ENCODE measurements at regions not wholly inside any gene's neighbourhood (a gene's known extent, or its start where the extent isn't known, plus 50 kb on each side); places are given as distances from the start of the nearest gene placed in this dataset.

DNA sequence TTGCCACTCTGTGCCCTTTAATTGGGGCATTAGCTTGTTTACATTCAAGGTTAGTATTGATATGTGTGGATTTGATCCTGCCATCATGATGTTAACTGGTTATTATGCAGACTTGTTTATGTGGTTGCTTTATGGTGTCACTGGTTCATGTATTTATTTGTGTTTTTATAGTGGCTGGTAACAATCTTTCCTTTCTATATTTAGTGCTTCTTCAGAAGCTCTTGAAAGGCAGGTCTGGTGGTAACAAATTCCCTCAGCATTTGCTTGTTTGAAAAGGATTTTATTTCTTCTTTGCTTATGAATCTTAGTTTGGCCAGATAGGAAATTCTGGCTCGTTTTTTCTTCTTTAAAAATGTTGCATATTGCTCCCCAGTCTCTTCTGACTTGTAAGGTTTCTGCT is 215.4 kb downstream of the ZC3H11B start:
- DNase-seq, result no peak

DNA sequence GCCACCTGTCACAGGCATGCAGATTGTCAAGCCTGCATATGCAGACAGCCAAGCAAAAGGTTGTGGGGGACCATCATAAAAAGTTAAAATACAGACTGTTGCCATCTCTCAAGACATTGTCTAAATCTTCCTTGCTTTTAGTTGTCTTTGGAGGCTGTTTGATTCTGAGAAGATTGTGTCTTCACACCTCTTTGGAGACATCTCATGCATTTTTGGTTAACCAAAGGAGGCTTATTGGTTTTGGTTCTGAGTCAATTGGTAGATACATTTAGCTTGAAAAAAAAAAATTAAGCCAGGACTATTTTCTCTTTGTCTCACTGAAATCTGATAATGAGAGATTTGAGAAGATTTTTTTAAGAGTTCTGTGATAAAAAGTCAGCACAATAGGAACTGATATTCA is 217.6 kb downstream of the LYPLAL1 start:
- no peak for DNase-seq

DNA sequence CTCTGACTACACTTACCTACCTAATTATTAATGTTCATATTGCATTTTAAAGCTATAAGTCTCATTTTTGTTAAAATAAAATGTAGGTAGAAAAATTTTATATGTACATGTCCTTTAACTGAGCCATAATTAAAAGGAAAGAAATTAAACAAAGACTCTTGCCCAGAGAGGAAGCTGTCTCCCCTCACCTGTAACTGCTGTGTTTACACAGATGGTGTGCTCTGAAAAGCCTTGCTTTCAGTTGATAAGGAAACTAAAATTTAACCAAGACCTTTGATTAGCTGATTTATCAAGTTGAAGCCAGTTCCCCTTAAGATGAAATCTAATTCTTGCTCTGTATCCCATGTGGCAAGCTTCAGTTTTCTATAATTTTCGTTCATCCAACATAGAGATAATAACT is 213.5 kb downstream of the LYPLAL1 start:
- DNase-seq, result no peak

DNA sequence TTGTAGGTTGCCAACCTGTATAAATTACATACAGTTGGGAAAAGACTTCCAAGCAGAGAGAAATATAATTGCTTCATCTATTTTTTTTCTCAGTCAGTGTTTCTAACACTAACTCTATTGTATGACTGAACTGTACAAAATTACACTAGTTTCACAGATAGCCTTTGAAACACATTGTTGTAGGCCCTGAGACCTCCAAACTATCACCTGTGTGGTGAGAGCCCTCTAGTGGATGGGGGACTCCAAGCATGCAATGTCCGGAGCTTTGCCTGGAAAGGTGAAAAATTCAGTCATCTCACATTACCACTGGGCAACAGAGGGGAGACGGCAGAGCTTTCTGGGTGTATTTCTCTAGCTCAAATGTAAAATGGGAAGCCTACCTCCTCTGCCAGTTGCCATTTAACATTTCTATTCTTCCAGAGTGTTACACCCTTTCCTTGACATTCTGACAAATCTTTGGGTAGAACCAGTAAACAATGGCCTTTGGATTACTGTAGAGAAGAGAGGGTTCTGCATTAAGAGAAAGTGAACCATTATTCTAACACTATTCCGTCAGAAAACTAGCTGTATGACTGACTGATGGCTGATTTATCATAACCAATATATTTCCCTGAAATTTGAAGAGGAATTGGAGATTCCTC is 212.2 kb downstream of the LYPLAL1 start:
- DNase-seq, result peak; percentile 59

DNA sequence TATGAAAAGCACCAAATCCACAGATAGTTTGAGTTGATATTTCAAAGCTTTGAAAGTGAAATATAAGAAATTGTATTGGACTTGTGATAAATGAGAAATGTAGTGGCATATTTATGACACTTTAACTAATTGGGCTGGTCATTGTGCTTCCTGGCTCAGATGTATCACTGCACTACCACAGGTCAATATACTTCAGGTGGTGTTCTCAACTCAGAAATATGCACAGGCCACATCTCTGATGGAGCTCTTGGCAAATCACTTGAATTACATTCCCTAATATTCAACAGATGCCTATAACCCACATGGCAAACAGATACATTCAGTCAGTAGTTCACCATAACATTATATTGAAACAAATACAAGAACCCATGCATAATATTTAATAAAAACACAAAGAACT is 209.6 kb downstream of the LYPLAL1 start:
- peak; percentile 31 for DNase-seq

DNA sequence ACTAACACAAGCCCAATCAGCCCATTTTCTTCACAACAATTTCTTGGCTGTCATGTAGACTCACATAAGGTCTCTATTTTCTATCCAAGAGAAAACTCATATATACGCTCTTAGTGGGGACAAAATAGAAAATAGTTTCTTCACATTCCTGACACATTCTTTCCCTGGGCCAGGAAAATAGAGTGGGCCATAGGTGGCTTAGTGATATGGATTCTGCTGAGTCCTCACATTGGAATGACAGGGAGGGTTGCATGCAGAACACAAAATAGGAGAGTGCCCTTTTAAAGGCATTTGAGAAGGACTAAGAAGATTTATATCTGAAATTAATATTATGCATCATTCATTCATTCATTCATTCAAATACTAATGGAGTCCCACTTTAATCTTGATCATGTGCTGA is 207.7 kb downstream of the LYPLAL1 start:
- peak; percentile 14 for DNase-seq

DNA sequence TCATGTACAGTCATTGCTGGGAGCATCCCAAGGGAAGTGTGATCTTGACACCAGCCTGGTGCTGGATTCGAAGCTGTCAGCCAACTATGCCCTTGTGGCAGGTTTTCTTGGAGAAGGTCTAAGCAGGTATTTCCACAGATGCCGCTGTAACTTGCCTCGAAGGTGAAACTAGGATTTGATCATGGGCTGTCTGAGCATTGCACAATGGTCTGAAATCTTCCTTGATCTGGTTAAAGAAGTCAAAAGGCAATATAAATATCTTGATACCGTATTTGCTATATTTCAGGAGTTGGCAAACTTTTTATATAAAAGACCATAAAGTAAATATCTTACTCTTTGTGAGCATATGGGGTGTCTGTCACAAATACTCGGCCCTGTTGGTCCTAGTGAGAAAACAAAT is 206.8 kb downstream of the LYPLAL1 start:
- DNase-seq, result no peak

DNA sequence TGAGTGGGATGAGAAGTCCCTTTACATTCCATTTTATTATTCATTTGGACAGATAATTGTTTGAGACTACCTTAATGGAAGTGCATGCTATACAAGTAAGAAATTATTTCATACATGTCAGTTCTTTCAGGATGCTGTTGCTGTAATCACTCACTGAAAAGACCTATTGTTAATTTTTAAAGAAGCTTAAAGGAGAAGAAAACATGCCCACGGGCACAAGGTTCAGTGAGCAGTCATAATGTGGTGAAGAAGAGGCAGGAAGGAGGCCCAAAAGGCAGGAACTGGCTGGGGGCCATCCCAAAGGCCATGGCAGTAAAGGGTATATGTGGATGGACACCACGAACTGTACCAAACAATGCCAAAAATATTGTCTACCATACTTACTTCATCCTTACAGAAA is 206.0 kb downstream of the LYPLAL1 start:
- no peak for DNase-seq

DNA sequence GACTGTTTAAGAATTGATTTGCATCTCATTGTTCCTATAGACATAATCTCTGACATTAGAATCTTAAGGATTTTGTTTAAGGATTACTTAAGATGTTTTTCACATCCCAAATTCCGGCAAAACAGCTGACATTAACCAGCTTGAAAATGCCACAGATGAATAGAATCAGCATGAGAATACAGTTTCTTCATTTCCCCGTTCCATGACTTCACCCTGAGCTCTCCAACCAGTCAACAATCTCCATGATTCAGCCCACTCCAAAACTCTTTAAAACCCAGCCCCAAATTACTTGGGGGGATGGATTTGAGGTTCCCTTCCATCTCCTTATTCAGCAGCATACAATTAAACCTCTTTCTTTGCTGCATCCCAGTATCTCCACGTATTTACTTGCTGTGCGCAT is 201.0 kb downstream of the LYPLAL1 start:
- DNase-seq, result no peak

DNA sequence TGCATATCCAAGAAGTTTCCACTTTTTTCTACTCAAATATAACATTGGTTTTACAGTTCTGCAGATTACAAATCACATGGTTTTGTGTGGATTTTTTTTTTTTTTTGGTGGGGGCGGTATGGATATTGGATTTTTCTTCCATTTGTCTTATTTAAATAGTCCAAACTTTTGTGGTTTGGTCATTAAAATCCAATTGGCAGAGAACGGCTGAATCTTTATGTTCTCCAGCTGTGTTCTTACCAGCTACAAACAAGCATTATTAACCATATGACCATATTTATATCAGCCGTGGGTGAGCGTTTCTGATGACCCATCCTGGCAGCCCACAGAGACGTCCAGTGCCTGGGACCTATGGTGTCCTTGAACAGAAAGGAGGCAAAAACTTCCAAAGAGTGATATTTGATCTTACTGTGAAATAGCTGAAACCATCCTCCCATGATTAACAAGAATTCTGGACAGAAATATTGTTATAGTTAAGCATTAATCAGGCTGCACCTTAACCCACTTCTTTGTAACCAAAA is 200.4 kb downstream of the LYPLAL1 start:
- DNase-seq, result peak; percentile 25

DNA sequence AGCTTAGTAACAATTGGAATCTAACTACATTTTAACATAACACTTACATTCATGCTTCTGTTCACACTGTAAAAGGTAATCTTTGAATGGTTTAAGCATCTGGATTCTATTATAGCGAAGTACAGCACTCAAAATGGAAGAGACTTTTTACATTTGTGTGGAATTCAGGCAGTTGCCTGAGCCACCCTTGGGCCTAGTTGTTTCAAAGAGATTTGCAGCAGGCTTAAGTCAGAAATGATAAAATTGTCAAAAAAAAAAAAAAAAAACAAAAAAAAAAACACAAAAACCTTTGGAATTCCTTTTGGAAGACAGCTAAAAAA is 199.9 kb downstream of the LYPLAL1 start:
- DNase-seq, result peak; percentile 65

DNA sequence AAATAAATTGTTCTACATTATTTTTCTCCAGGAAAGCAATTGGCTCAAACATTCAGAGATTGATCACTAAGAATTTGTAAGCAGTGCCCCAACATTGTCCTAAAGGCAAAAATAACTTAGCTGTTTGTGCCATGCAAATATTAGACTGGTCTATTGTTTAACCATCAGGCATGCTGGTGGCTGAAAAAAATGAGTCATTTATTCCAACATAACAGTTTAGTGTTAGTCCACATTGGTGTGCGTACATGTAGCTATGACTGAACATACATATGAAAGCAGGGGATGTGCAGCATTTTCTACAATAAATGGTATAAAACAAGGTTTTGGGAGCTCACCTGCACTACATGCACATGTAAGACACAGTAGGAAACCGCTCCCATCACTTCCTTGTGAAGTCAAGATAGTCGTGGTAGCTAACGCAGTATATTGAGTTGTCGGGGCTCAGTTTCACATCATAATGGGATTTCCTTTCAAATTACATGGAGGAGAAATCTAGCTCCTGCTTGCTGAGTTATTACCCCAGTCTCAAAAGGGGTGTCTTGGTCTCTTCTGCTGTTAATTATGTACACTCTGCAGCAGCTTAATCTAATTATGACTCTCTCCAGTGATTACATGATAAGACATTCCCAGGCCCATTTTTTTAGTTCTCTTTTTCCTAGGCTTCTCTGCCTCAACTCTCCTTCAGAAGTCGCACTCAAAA is 199.4 kb downstream of the LYPLAL1 start:
- DNase-seq, result no peak

DNA sequence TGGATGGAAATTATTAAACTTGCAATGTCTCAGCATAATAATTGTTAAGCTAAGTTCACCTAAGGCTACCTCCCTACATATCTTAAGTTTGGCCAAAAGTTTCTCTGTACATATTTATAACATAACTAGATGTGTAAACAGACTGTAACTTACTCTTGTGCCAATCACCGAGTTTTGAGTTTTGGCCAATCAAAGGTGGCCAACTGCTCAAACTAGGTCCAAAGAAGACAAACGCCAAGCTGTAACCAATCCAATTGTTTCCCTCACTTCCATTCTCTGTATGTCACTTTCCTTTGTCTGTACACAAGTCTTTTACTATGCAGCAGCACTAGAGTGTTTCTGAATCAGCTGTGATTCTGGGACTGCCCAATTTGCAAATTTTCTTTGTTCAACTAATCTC is 197.8 kb downstream of the LYPLAL1 start:
- no peak for DNase-seq

DNA sequence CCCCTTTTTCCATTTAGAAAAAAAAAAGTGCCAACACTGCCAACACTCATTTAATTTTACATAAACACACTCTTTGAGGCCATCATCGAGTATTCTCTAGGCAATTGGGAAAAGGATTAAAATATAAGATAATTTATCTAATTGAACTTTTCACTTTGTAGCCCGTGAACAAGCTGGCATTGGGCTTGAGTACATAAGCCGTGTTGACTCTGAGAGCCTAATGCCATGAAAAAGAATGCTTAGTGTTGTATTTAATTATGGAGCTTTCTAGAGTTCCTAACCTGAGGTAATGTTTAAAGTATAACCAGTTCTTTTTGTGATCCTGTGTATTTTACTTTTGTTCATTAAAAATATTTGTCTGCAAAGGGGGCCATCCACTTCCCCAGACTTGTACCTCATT is 193.8 kb downstream of the LYPLAL1 start:
- DNase-seq, result no peak

DNA sequence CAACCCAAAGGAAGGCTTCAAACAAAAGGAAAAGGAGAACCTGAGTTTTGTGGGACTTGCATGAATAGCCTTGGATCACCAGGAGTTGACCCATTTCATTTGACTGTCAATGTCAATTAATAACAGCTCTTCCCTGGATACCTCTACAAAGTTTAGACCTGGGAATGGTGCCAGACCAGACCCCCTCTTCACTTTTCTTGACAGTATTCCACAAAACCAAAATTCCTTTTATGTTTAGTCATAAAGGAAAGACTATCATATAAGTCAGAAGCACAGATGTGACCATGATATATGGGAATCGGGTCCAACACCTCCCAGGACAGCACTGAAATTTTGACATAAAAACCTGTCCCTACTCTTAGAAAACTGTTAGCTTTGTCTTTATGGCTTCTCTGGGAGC is 191.8 kb downstream of the LYPLAL1 start:
- peak; percentile 78 for DNase-seq

DNA sequence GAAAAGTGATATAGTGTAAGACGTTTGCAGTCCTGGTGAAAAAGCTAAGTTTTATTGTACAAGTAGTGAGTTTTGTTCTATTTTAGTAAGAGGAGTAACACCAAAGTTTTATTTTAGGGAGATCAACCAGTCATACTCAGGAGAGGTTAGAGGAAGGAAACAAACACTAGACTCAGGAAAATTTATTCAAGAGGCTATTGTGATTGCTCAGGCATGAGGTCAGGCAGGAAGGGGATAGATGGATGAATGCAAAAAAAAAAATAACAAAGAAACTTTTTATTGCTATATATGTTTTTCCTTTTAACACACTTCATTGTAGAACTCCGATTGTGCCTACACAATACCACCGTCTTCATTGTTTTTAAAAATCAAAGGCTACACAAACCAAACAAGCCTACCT is 189.0 kb downstream of the LYPLAL1 start:
- no peak for DNase-seq

DNA sequence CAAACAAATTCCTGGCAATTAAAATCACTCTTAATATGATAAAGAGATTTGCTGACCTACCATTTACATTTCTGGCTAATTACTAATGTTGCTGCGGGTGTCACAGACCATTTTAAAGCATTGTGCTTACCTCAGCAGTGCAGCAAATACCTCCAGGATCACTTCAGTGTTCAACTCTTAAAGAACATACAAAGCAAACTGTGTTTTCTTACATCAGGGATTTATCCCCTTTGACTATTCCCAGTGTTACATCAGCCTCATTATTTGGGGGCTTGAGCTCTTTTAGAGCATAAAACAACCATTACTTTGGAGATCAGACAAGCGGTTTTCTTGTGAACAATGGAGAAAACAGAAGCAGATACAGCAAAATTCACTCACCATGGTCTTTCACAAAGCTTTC is 185.4 kb downstream of the LYPLAL1 start:
- no peak for DNase-seq

DNA sequence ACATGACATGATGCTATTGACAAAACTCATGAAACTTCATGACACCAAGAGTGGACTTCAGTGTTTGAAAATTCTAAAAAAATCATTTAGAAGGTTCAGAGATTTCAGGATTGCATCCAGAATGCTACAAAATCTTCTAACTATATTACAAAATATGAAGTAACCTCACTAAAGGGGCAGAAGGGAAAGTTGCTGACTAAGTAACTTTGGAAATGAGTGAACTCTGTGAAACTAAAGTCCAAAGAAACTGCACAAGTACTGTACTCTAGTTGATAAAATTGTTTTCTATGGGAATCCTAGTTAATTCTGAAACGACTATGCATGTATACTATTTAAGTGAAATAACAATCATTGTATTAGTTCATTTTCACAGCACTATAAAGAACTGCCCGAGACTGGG is 184.4 kb downstream of the LYPLAL1 start:
- no peak for DNase-seq

DNA sequence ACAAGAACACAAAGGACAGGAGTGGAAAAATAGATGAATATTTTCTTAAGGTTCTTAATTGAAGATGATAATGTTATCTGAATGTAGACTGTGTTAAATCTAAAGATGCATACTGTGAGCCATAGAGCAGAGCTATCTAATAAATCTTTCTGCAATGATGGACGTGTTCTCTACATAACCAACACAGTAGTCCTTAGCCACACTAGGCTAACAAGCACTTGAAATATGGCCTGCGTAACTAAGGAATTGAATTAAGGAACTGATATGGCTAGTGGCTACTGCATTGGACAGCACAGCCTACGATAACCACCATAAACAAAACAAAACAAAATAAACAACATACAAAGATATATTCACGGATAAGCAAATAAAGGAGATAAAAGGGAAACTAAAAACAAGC is 181.3 kb downstream of the LYPLAL1 start:
- no peak for DNase-seq

DNA sequence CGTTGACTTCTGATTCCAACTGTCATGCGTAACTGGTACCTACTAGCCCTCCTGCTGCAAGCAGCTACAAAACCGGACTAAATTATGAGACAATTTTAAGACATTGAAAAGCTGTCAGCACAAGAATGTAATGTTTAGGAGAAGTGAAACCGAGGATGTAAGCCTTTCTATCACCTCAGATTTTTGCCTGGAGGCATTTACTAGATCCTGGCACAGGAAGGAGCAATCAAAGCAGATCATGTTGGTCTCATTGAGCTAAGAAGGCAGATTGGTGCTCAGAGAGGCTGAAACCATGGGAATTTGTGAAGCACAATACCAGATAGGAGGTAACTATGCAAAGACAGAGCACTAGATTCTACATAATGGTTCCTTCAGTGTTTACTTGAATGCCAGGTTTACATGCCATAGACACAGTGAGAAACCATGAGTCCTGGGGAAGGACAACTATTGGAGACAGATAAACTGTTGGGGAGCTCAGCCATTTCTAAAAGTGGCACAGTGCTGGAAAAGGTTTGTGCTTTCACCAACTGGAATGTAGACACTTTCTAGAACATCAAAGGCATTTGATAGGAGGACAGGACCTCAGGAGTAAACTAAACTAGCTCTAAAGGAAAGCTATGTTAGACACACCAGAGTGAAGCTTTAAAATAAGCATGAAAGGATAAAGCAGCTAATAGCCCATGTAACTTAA is 179.4 kb downstream of the LYPLAL1 start:
- no peak for DNase-seq

DNA sequence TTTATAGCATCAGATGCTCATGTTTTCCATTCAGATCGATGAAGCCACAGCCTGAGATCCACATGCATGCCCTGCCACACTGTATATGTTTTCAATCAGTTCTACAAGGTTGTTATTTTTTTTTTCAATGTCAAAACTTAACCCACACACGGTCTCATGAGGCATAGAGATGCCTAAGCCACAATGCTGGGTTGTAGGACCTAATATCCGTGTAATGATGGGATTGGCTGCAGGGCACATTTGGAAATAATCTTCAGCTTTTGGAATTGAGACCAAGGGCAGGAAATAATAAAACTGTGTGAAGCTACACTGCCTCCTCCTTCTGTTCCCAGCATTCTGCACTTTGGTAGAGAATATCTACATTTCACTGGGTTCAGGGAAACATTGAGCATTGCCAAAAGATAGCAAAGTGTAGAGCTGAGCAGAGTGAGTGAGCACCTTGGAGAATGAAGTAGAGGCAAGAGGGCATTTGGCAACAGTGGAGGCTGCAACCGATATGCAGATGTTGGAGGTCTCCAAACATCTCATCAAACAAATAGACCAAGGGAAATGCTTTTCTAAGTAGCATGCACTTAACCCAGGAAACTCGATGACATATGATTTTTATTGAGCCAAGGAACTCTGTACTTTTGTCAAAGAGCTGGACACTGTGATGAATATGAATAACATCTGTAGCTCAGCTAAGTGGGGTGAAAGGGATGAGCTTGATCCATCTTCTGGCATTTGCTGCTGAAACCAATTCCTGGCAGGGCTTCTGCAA is 176.7 kb downstream of the LYPLAL1 start:
- DNase-seq, result no peak

DNA sequence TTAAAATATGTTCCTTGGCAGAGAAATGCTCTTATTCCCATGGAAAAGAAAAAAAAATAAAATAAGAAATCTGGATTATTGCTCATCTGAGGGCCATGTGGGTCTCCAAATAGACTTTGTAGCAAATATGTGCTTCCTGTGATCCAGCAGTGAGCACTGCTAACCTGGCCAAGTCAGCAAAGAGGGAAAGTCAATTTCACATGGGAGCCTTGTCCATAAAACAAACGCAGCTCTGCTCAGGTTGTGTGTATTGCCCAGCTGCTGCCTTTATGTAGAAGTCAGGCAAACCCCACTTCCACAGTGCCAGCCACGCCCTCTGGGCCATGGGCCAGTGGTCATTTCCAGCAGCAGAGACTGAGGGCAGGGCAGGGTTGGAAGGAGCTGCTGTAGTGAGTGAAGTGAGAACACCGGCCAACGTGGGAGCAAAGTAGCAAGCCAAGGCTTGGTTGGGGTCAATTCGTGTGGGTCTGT is 174.3 kb downstream of the LYPLAL1 start:
- DNase-seq, result peak; percentile 31

DNA sequence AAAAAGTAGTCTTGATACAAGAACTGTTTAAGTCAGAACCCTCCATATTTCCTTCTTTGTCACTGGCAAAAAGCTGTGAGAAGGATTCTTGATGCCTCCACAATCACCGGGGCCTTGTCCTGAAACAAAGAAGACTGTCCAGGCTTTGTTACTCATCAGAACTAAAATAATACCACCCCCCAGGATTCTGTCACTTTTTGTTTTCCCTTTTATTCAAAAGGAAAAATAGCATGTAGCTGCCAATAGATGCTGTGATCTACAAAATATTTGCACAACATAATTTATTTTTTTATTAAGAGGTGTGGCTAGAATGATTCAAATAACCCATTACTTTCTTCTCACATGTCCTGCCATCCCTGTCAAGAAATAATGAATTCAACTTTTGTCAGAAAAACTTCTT is 173.7 kb downstream of the LYPLAL1 start:
- DNase-seq, result no peak

Data from fibroblast of upper back skin (primary cell).